Stimulated activated CD8-positive, alpha-beta memory T cell treated with anti-CD3 and anti-CD28 coated beads, Interleukin-4, amount 100 ng/mL, for 1 hour (primary cell): ENCODE measurements at regions not wholly inside any gene's neighbourhood (a gene's known extent, or its start where the extent isn't known, plus 50 kb on each side); places are given as distances from the start of the nearest gene placed in this dataset.

Experiments used
- DNase-seq, 2 donors: peaks; one replicate each; pipeline ENCODE4 v3.0.0-alpha.2; 2020; ENCODE audit warnings: low read depth in 2 of 2, low spot score in 1 of 2

GRCh38 chr1:38297842-38298241 is 251.2 kb upstream of the POU3F1 start:
- no peak for DNase-seq

GRCh38 chr1:38297246-38297645 is 250.7 kb upstream of the POU3F1 start:
- no peak for DNase-seq

GRCh38 chr1:38296047-38296446 is 249.5 kb upstream of the POU3F1 start:
- DNase-seq = no peak

- DNase-seq = no peak
These were observed 247.0 kb upstream of the POU3F1 start for GRCh38 chr1:38293567-38293966.

- no peak for DNase-seq
These were observed 246.4 kb upstream of the POU3F1 start for GRCh38 chr1:38292969-38293368.

GRCh38 chr1:38291906-38292521 is 245.4 kb upstream of the POU3F1 start:
- no peak for DNase-seq

GRCh38 chr1:38291336-38291735 is 244.7 kb upstream of the POU3F1 start:
- no peak for DNase-seq

GRCh38 chr1:38289034-38289433 is 242.4 kb upstream of the POU3F1 start:
- no peak for DNase-seq

GRCh38 chr1:38287547-38287946 is 241.0 kb upstream of the POU3F1 start:
- no peak for DNase-seq

GRCh38 chr1:38287036-38287435 is 240.4 kb upstream of the POU3F1 start:
- no peak for DNase-seq

- no peak for DNase-seq
These were observed 239.4 kb upstream of the POU3F1 start for GRCh38 chr1:38285807-38286530.

- no peak for DNase-seq
These were observed 238.4 kb upstream of the POU3F1 start for GRCh38 chr1:38284953-38285352.

- DNase-seq = no peak
These were observed 237.3 kb upstream of the POU3F1 start for GRCh38 chr1:38283696-38284470.

- DNase-seq = no peak
These were observed 232.6 kb upstream of the POU3F1 start for GRCh38 chr1:38279148-38279547.

GRCh38 chr1:38277646-38278045 is 231.1 kb upstream of the POU3F1 start:
- DNase-seq = no peak

GRCh38 chr1:38275960-38276359 is 229.4 kb upstream of the POU3F1 start:
- DNase-seq = no peak

GRCh38 chr1:38274974-38275373 is 228.4 kb upstream of the POU3F1 start:
- DNase-seq = no peak

- no peak for DNase-seq
These were observed 226.7 kb upstream of the POU3F1 start for GRCh38 chr1:38273196-38273804.

- DNase-seq = no peak
These were observed 225.9 kb upstream of the POU3F1 start for GRCh38 chr1:38272515-38272914.

- DNase-seq = no peak
These were observed 224.4 kb upstream of the POU3F1 start for GRCh38 chr1:38270849-38271633.
